Suppressor macrophage treated with lipopolysaccharide for 1 hour (primary cell): ENCODE measurements at regions not wholly inside any gene's neighbourhood (a gene's known extent, or its start where the extent isn't known, plus 50 kb on each side); places are given as distances from the start of the nearest gene placed in this dataset.
"Not testable (repeated sequence)": the region's sequence is repeated elsewhere in the genome, so short reads cannot be mapped to it uniquely, and the experiment has no call there.

Source experiments
- DNase-seq, 3 donors: peaks; one replicate each; pipeline ENCODE4 v3.0.0-alpha.2; 2020 to 2022

DNA sequence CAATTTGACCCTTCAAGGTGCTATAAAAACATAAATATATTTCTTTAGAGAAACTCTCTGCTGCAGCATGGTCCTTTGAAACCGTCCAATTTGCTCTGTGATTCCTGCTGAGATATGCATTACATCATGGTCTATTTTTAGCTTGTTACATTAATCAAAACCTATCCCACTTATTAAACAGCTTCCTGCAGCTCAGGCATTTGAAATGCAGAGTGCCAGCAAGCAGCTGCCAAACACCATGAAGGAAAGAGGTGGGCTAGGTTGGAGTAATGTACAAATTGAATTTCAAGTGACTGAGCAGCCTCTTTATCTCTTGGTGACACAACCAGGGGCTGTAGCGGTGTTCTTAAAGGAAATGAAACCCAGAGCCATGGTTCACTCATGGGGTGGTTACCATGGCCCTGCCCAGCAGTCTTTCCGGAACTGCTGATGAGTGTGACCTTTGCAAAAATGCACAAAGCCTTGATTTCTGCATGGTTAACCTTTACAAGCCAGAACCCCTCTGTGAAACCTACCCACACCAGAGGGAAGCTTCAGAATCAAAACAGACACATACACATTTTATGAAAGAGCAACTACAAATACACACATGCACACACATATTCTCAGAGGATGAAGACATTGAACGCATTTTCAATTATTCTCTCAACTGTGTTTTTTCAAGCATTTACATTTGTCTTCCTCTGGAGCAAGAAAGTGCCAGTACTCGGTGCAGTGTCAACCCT lies 155.8 kb upstream of the ZNF608 start:
- DNase-seq = peak; percentile 82 to 88 (median 85)

DNA sequence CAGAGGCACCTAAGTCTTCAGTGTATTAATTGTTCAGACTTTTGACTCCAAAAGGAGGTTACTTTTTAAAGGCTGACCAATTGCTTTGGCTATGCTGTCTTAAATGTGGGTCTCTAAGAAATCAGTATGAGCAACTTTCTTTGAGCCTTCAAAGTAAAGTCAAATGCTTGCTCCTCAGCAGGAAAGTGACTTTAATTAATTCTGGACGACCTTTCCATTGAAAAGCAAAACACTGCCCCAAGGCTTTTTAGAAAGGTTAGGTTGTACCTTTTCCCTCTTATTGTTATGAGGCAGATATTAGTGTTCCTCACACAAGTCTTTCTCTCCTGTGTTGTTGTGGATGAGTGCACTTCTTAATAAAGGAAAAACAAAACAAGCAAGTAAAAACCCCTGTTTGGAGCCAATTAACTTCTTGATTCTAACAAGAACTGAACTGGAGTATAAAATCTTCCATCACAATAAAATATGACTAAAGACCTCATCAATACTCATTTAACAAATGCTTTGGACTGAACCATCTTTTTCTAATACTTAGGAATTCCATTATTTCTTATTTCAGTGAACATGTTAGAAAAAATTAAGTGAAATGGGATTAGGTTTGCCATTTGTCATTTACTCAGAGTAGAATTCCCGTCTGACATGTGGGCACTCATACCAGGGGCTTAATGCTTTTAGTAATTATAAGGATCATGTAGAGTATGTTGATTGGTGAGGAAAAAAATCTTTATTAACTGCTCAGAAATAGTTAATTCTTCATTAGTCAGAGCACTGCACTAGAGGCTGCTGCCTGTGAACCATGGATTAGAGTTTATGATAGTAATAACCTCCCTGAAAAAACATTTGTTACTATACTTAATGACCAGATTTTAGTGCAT lies 159.1 kb upstream of the ZNF608 start:
- no peak for DNase-seq

DNA sequence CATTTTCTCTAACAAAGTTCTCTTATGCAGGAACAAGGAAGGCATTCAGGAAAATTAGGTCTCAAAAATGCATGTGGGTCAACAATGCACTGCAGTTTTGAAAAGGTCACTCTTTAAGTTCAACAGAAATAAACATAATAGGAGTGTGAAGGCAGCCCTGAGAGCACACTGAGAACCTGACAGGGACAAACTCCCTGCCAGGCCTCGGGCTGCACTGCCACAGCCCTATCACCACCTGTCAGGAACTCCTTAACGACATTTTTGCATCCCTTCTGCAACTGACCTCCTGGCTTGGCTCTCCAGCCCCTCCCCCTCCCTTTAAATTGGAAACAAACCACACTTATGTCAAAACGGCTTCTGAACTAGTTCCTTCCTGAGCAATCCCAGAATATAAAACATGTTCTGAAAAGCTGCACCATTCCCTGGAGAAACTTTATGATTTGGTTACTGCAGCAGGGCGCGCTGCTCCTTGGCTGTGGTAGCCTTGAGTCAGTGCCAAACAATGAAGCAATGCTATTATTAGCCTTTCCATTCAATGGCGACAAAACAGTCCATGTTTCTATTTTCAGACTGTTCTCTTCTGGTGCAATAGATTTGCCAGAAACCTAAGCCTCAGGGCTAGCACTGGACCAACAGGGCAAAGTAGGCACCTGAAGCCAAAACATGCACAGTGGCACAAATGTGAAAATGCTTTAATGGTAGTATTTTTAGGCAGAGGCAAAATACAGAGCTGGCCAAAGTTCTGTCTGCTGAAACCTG lies 160.1 kb upstream of the ZNF608 start:
- peak; percentile 50 to 55 (median 52) for DNase-seq

DNA sequence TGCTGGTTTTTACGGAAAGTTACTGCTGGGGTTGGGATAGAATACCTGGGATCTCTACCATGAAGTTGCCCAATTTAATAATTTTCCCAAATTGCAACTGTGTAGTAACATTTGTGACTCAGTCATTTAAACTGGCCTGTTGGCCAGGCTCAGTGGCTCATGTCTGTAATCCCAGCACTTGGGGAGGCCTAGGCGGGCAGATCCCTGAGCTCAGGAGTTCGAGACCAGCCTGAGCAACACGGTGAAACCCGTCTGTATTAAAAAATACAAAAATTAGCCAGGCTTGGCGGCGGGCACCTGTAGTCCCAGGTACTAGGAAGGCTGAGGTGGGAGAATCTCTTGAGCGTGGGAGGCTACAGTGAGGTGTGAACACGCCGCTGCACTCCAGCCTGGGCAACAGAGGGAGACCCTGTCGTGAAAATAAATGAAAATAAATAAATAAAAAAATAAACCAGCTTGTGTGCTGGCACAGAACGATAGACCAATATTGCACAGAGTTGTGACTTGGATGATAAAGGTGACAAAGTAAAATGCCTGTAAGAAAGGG lies 160.7 kb upstream of the ZNF608 start:
- peak; percentile 8 to 45 (median 43) for DNase-seq

DNA sequence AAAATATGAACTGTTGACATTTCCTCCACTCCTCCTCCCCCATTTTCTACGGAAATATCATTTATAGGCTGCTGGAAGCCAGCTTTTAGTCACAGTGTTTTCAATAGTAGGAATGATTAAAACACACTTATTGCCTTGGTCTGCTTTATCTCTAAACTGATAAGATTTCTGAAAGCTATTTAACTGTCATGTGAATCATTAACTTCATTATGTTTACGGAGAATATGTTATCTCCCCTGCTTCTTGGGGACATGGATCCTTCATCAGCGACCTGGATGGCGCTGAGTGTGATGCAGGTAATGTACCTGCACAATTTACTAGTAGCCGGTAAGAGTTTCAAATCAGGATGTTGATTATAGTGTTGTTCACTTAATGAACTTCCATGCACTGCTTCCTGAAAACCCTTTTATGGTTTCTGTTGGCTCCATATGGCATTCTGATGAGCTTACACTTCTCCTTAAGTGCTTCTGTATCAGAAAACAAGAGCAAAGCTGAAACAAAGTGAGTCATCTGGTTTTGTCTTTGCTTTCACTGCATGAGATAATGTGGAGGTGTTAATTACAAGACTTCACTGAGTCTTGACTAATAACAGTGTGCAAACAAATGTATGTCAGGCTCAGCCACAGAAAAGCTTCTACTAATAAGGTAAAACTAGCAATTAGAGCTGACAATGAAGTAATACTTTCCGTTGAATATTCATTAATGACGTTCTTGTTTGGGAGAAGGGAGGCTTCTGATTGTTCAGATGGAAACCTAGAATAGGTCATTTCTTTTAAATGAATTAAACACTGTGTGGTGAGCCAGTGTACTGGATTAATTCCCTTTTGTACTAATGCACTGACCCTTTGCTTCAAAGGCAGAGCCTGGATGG lies 162.4 kb upstream of the ZNF608 start:
- peak; percentile 68 to 91 (median 89) for DNase-seq

DNA sequence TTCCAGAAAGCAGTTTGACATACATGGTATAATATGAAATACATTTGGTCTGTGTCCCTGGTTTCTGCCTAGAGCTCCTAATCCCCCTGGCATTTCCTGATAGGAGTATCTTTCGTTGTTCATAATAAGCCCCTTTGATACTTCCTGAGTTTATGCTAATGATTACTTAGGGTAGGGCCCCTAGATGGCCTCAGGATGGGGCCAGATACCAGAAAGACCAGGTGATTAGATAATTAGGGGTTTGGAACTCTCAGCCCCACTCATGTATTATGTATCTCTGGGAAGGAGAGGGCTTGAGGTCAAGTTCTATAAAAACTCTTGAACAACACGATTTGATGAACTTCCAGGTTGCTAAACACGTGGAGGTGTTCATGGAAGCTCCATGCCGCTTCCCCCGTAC lies 163.3 kb upstream of the ZNF608 start:
- no peak for DNase-seq

DNA sequence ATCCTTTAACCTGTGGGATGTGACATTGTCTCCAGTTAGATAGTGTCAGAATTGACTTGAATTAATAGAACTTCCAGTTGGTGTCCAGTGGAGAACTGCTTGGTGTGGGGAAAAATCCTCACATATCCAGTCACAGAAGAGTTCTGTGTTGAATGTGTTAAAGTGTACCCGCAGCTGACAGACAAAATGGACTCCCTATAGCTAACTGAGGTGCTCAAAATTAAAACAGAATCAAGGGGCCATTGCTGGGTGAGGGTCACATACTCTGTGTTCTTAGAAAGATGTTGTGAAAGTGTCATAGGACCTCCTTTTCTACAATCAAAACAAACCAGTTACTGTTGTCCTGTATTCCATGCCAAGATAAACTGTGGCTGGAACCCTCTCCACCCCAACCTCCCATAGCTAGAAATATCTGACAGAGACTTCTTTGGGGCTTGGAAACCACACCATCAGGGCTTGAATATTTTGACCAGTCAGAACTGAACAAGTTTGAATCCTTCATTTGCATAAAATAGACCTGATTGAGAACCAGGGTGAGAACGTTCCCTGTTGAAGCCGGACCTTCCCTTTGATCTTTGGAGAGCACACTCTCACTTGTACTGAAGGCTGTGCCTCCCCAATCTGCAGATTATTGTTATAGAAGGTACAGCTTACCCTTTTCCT lies 164.0 kb upstream of the ZNF608 start:
- DNase-seq = no peak

DNA sequence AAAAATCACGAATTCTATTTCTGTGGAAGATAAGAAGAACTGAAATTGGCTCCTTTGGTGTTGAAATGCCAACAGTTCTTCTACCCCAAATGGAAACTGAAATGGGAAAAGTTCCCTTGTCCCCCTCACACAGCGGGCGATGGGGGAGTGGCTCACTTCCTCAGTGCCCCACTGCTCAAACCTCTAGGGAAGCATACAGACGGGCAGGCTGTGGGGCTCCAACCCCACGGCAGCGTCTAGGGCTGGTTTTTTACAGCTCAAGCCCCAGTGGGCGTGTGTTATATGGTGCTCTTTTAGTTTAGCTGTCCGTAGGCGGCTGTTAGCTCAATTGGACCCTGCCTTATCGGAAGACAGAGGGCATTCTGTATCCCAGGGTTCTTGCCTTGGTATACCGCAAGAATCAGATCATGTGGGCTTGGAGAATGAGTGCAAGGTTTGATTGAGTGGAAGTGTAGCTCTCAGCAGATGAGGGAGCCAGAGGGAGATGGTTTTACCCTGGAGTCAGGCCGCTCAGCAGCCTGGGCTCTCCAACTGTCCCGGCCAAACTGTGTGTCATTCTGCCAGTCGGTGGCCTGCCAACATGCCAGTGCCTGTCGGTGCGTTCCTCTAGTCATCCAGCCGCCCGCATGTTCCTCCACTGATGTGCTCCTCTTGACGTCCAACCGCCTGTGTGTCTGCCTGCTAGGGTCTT lies 166.3 kb upstream of the ZNF608 start:
- DNase-seq = peak; percentile 75 to 85 (median 76)

DNA sequence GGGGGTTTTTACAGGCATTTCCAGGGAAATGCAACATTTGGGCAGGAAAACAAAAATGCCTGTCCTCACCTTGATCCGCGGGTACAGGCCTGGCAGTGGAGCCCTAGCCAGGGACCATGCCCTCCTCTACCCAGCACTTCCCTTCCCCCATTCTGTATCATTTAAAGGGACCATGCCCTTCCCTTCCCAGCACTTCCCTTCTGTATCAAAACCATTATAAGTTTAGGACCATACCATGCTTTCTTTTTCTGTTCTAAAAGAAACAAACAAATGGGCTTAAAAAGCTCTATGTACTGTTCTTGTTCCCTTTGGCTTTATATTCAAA lies 166.9 kb upstream of the ZNF608 start:
- DNase-seq = no peak

DNA sequence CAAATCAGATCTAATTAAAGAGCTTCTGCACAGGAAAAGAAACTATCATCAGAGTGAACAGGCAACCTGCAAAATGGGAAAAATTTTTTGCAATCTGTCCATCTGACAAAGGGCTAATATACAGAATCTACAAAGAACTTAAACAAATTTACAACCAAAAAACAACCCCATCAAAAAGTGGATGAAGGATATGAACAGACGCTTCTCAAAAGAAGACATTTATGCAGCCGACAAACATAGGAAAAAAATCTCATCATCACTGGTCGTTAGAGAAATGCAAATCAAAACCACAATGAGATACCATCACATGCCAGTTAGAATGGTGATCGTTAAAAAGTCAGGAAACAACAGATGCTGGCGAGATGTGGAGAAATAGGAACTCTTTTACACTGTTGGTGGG lies 169.9 kb upstream of the ZNF608 start:
- not testable (repeated sequence) for DNase-seq

DNA sequence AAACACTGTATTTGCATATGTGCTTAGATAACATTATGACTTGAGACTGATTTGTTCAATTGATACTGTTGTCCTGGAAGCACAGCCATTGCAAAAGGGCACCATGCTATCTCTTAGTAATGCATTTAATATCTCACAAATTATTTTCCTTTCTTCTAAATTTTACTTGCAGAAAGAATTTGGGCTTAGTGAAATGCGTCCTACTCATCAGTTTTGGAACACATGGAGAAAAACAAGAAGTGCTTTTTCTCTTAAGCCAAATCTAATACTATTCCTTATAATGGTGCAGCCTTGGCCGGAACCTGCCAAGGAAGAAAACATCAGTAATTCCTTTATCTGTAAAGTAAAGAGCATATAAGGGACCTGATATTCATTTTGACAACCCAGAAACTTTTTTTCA lies 172.2 kb upstream of the ZNF608 start:
- DNase-seq = no peak

DNA sequence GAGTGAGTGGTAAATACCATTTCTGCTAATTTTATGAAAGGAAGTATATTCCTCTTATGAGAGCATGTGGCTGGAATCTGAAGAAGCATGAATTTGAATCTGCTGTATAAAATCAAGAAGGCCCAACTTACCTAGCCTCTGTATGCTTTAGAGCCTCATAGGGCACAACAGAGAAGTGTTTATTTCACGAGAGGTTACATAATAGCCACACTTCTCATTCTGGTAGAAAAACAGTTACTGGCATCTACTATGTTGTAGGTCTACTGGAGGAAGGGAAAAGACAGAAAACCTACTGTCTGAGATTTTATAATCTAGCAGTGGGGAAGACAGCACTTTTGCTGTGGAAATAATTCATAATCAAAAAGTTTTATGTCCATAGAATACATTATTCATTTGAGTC lies 172.6 kb upstream of the ZNF608 start:
- peak; percentile 9 to 39 (median 24) for DNase-seq

DNA sequence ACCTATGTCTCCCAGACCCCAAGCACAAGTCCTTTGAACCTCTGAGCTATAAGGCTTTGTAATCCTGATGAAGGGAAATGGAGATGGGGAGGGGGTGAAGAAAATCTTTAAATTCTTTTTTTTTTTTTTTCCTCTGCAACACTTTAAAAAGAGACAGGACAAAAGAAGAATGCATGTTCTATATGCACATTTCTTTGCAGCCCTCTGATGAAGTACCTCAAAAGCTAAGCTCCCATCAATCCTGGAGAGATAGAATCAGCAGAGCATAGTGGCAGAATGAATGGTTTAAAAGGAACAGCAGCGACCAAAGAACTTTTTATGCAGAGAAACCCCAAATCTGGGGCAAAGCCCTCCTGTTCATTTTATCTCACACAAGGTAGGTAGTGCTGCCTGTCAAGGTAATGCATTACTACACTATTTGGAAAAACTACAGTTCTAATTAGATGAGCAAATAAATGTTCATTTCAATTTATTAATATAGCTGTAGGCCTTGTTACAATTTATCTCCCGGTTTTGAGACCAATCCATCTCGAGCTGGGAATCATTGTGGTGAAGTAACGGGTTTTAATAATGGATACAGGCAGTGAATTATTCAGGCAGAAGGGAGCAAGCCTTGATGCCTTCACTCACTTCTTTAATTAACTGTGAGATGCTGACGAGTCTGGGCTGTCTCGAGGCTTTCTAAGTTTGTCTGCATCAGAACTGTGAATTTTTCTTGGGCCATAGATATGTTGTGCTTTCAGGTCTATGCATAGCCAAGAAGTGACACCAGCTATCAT lies 173.5 kb upstream of the ZNF608 start:
- no peak for DNase-seq

DNA sequence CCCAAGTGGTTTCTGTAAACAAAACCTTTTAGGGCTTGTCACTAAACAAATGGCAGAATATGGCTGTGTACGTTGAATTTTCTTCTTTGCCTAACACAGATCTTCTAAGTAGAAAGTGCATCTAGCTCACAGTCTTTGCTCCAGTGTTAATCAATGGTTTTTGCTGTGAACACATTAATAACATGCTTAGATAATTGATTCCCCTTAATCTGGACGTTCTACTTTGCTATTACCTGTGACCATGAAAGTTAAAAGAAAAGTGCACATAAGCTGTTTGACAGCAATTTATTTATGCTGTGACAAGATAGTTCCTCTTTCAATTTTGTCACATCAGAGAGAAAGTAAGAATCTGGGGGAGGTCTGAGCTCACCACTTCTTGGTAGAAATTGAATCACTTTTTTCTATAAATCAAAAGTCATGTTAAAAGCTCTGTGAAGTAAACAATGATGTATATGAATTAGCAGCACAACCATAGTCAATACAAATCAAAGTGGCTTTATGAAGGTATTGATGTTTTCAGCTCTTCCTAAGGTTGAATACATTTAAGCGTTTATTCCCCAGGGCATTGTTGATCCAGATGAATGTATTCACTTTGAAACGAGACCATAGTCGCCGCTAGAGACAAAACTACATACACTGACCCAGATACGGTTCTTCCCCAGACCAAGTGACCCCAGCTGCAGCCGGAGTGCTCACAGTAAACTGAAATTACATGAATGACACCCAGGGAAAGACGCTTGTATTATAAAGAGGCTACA lies 174.6 kb upstream of the ZNF608 start:
- DNase-seq = peak; percentile 63 to 87 (median 84)

DNA sequence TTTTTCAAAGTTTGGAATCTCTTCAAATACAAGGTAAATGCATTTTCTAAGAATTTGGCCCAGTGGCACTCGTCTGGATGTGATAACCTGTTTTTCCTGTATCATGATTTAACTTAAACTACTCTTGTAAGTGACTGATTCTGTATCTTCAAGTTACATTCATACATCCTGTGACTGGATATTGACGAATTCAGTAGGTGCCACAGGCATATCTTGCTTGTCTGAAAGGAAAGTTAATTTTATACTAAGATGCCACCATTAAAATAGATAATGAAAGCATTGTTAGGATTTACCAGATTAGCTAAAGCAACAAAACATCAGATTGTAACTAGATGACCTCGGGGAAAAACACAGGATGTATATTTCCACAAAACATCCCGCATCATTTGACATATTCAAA lies 175.3 kb upstream of the ZNF608 start:
- no peak for DNase-seq

DNA sequence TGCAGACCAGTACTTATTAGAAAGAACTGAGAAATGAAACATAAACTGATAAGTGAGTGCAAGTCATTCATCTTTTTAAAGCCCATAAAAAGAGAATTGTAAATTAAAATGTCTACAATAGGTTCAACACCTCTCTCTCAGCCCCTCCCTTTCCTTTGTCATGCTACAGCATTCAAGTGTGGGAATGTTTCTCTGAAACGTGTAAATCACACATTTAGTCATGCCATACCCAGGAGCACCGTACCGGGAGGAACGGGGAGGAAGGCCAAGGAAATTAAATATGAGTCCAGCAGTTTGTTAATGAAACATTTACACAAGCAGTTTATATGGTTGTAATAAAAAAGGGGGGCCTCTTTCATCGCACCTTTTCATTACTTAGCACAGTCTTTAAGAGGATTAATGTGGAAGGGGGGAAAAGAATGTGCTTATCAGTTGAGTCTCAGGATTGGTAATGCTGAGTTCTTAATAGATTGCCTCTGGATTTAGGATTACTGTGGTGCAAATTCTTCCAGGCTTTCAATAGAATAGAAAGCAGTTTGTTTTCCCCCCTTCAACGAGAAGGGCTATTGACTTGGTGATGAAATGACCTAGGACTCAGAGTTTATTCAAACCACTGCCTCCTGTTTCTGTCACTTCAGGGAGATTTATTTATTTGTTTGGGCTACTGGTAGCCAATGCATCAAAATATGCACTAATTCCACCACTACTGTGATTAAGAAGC lies 176.0 kb upstream of the ZNF608 start:
- DNase-seq = no peak

DNA sequence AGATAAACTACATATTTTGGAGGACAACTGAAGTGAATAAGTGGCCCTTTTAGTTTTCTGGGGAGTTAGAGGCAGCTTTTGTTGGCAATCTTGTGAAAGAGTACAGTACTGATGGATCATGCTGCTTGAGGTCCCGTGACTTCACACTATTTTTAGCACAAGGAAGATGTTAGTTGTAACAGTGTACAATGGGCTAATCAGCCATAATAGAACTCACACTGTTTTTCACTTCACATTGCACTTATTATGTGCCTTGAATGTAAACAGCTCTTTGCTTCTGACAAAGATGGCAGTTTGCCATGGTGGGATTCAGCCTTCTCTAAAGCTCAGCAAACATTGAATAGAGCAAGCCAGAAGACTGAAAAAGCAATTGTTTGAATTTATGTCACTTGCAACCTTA lies 176.7 kb upstream of the ZNF608 start:
- peak in 2 of 3 donors; percentile 35 to 44 for DNase-seq

DNA sequence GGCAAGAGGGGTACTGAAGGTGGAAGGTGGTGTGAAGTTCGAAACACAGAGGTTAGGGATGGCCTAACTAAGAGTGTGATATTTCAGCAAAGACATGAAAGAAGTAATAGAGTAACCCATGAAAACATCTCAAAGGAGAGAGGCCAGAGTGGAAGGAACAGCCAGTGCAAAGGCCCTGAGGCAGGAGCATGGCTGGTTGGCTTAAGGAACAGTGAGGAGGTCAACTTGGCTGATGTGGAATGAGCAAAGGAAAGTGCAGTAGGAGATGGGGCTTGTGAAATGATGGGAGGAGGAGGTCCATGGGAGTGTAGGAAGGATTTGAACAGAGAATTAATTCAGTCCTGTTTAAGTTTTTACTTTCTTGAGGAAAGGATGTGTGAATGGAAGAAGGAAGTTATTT lies 178.3 kb upstream of the ZNF608 start:
- DNase-seq = no peak

DNA sequence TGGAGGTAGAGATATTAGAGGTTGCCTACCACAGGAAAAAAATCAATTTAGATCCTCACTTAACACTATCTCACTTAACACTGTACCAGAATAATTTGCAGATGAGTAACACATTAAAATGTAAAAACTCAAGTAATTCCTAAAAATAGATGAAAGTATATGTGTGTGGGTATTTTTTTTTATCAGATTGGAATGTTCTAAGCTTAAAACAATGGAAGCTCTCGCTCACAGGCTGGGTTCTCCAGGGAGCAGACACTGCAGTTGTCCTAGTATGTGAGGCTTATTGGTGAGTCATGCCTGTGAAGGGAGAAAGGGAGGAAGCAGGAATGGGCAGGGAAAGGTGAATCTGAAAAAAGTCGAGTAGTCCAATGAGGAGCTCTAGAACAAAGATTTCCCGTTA lies 181.3 kb upstream of the ZNF608 start:
- no peak for DNase-seq
